Effector memory CD8-positive, alpha-beta T cell (primary cell): ENCODE measurements at regions not wholly inside any gene's neighbourhood (a gene's known extent, or its start where the extent isn't known, plus 50 kb on each side); places are given as distances from the start of the nearest gene placed in this dataset.

ENCODE experiments used
- ATAC-seq: fragments of 150-1000 bp; cut with Tn5 transposase; replicated peaks from 2 replicates; pipeline ENCODE4 v1.10.0; 2021; ENCODE audit warnings: mild to moderate bottlenecking, moderate library complexity
- DNase-seq, 3 experiments: peaks; one replicate each; pipeline ENCODE4 v3.0.0; 2021
- H3K27ac Mint-ChIP-seq, 2 donors: one replicate each; pipeline ENCODE4 v1.8.0; 2022; ENCODE audit warnings: mild to moderate bottlenecking in 2 of 2, mixed read lengths in 2 of 2, moderate library complexity in 2 of 2
- H3K27me3 Mint-ChIP-seq, 2 donors: one replicate each; pipeline ENCODE4 v1.8.0; 2022; ENCODE audit warnings: mixed read lengths in 2 of 2
- H3K36me3 Mint-ChIP-seq: one replicate; pipeline ENCODE4 v1.8.0; 2022; ENCODE audit warnings: mild to moderate bottlenecking, moderate library complexity, mixed read lengths; ENCODE audit not compliant: insufficient read depth
- H3K4me1 Mint-ChIP-seq, 2 donors: one replicate each; pipeline ENCODE4 v1.8.0; 2022; ENCODE audit warnings: low read depth in 2 of 2, mixed read lengths in 2 of 2
- H3K4me3 Mint-ChIP-seq, 2 donors: one replicate each; pipeline ENCODE4 v1.8.0; 2022; ENCODE audit warnings: mild to moderate bottlenecking in 2 of 2, mixed read lengths in 2 of 2, moderate library complexity in 2 of 2
- H3K9me3 Mint-ChIP-seq, 2 donors: one replicate each; pipeline ENCODE4 v1.8.0; 2022; ENCODE audit warnings: mixed read lengths in 2 of 2

DNA sequence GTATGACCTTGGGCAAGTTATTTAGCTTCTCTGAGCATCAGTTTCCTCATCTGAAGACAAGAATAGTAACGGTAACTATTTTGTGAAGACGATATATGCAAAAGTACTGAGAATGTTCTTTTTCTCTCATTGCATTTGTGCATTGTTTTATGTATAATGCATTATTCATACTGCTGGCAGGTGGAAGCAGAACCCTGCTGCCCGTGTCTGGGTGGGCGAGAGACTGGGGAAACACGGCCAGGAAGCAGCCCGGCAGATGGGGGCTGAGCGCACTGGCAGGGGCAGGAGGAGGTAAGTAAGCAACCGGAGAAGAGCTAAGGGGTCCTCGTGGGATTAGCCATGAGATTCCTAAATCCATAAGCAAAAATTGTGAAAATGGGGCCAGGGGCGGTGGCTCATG is 115.8 kb upstream of the MED13L start:
- Mint-ChIP-seq H3K36me3 (no peaks in the 10 kb centered on the region), H3K9me3 (peaks cover 0 to under 1% of the 10 kb centered on the region in 2 donors), H3K27me3 (peaks cover 24 to 34% of the 10 kb centered on the region in 2 donors), H3K4me1 (peaks cover 0 to 3% of the 10 kb centered on the region in 2 donors), H3K4me3 (no peak overlapping the region), H3K27ac (no peak overlapping the region)
- ATAC-seq (no peak), DNase-seq (no peak)

DNA sequence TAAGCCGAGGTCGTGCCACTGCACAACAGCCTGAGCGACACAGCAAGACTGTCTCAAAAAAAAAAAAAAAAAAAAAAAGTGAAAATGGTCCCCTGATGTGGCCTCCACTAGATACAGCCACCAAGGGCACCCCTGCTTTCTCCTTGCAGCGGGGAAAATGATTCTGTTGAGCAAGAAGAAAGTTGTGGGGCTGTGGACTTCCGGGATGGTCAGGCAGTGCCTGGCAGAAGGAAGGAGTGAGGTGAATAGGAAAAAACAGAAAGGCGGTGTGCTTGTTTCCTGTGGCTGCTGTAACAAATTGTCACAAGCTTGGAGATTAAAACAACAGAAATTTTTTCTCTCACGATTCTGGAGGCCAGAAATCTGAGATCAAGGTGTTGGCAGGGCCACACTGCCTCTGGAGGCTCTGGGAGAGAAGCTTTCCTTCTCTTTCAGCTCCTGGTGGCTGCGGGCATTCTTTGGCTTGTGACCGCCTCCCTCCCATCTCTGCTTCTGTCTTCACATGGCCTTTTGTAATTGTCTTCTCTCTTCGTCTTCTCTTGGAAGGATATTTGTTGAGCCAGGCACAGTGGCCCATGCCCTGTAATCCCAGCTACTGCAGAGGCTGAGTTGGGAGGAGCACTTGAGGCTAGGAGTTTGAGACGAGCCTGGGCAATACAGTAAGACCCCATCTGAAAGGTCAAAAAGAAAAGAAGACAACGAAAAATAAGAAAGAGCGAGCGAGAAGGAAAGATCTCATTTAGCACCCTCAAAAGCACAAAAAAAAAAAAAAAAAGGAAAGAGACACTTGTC is 116.6 kb upstream of the MED13L start:
- Mint-ChIP-seq H3K27me3 (peaks cover 26 to 35% of the 10 kb centered on the region in 2 donors), H3K4me1 (peaks cover 0 to 3% of the 10 kb centered on the region in 2 donors), H3K27ac (no peak overlapping the region), H3K36me3 (no peaks in the 10 kb centered on the region), H3K9me3 (peaks cover 0 to 6% of the 10 kb centered on the region in 2 donors), H3K4me3 (no peak overlapping the region)
- DNase-seq (no peak), ATAC-seq (no peak)

DNA sequence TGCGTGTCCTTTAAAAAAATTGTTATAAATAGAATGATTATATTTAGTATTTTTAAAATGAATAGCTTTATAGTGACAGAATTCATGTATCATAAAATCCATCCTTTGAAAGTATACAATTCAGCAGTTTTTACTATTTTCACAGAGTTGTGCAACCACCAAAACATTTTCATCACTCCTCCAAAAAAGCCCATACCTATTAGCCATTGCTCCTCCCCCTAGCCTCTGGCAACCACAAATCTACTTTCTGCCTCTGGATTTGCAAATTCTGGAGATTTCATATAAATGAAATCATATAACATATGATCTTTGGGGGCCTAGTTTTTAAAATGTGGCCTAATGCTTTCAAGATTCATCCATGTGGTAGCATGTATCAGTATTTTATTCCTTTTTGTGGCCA is 117.9 kb upstream of the MED13L start:
- ATAC-seq (no peak), DNase-seq (no peak)
- Mint-ChIP-seq H3K9me3 (peaks cover 0 to 6% of the 10 kb centered on the region in 2 donors), H3K27ac (no peak overlapping the region), H3K4me1 (peaks cover 0 to 3% of the 10 kb centered on the region in 2 donors), H3K4me3 (no peak overlapping the region), H3K27me3 (peaks cover 23 to 35% of the 10 kb centered on the region in 2 donors), H3K36me3 (no peaks in the 10 kb centered on the region)

- no peak overlapping the region for H3K27ac Mint-ChIP-seq
- H3K4me3 Mint-ChIP-seq = no peak overlapping the region
- H3K4me1 Mint-ChIP-seq = peaks cover 0 to 3% of the 10 kb centered on the region in 2 donors
- DNase-seq = no peak
- H3K9me3 Mint-ChIP-seq = peaks cover 0 to 9% of the 10 kb centered on the region in 2 donors
- no peaks in the 10 kb centered on the region for H3K36me3 Mint-ChIP-seq
- H3K27me3 Mint-ChIP-seq = peaks cover 31 to 47% of the 10 kb centered on the region in 2 donors
- ATAC-seq = no peak
Measured at GRCh38 chr12:116397148-116397547, 119.7 kb upstream of the MED13L start.

GRCh38 chr12:116398193-116398592 is 120.7 kb upstream of the MED13L start:
- H3K4me1 Mint-ChIP-seq = peaks cover 0 to 2% of the 10 kb centered on the region in 2 donors

DNA sequence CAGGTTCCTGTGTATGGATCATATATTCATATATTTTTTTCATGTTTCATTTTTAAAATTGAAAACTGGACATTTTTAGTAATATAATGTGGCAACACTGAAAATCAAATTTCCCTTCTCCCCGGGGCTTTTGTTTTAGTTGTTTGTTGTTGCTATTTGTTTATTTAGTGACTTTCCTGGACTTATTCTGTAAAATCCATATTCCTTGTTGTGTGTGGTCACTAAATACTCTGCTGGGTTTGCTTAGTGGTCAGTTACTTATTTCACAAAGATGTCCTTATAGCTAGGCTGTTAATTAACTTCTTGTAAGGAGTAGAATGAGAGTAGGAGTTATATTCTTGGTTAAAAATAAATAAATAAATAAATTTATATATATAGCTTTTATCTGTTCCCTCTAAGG is 121.6 kb upstream of the MED13L start:
- H3K27ac Mint-ChIP-seq = no peak overlapping the region
- no peaks in the 10 kb centered on the region for H3K4me1 Mint-ChIP-seq
- DNase-seq = no peak
- H3K36me3 Mint-ChIP-seq = no peaks in the 10 kb centered on the region
- peaks cover 0 to 9% of the 10 kb centered on the region in 2 donors for H3K9me3 Mint-ChIP-seq
- peaks cover 31 to 47% of the 10 kb centered on the region in 2 donors for H3K27me3 Mint-ChIP-seq
- no peak for ATAC-seq
- no peak overlapping the region for H3K4me3 Mint-ChIP-seq

More at GRCh38 chr12:116398193-116398592, 120.7 kb upstream of the MED13L start:
- Mint-ChIP-seq H3K36me3 (no peaks in the 10 kb centered on the region), H3K27me3 (peaks cover 33 to 47% of the 10 kb centered on the region in 2 donors), H3K9me3 (peaks cover 0 to 9% of the 10 kb centered on the region in 2 donors), H3K4me3 (no peak overlapping the region), H3K27ac (no peak overlapping the region)
- ATAC-seq (no peak), DNase-seq (no peak)

GRCh38 chr12:116400636-116401372 is 123.3 kb upstream of the MED13L start:
- Mint-ChIP-seq H3K4me3 (no peak overlapping the region), H3K27ac (no peak overlapping the region), H3K27me3 (peaks cover 31 to 47% of the 10 kb centered on the region in 2 donors), H3K4me1 (no peaks in the 10 kb centered on the region), H3K9me3 (peaks cover 0 to 9% of the 10 kb centered on the region in 2 donors), H3K36me3 (no peaks in the 10 kb centered on the region)
- no peak for ATAC-seq
- no peak for DNase-seq

- H3K27ac Mint-ChIP-seq = no peak overlapping the region
- H3K4me3 Mint-ChIP-seq = no peak overlapping the region
- H3K36me3 Mint-ChIP-seq = no peaks in the 10 kb centered on the region
- DNase-seq (no peak), ATAC-seq (no peak)
- H3K27me3 Mint-ChIP-seq = peaks cover 31 to 47% of the 10 kb centered on the region in 2 donors
- H3K4me1 Mint-ChIP-seq = no peaks in the 10 kb centered on the region
- peaks cover 0 to 9% of the 10 kb centered on the region in 2 donors for H3K9me3 Mint-ChIP-seq
Measured at GRCh38 chr12:116401565-116401964, 124.1 kb upstream of the MED13L start.

GRCh38 chr12:116402163-116402939 is 124.9 kb upstream of the MED13L start:
- DNase-seq (no peak), ATAC-seq (no peak)
- Mint-ChIP-seq H3K4me1 (no peaks in the 10 kb centered on the region), H3K27me3 (peaks cover 29 to 46% of the 10 kb centered on the region in 2 donors), H3K9me3 (peaks cover 0 to 9% of the 10 kb centered on the region in 2 donors), H3K36me3 (no peaks in the 10 kb centered on the region), H3K4me3 (no peak overlapping the region), H3K27ac (no peak overlapping the region)

DNA sequence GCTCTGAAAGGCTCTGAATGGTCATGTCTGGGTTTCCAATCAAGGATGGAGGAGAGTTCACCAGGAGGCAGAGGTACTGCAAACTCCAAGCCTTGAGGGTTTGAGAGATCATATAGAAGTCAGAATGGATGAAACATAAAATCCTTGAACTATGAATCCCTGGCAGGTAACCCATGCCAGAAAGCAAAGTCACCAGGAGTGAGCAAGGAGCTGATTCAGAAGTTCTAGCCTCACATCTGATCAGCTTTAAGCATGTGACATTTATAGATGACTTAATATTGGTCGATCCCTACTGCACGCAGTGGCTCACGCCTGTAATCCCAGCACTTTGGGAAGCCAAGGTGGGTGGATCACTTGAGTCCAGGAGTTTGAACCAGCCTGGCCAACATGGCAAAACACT is 126.1 kb upstream of the MED13L start:
- DNase-seq = no peak
- Mint-ChIP-seq H3K36me3 (no peaks in the 10 kb centered on the region), H3K4me3 (no peak overlapping the region), H3K4me1 (no peaks in the 10 kb centered on the region), H3K27ac (no peak overlapping the region), H3K9me3 (peaks cover 0 to 5% of the 10 kb centered on the region in 2 donors), H3K27me3 (peaks cover 17 to 34% of the 10 kb centered on the region in 2 donors)
- no peak for ATAC-seq

GRCh38 chr12:116404247-116404646 is 126.8 kb upstream of the MED13L start:
- Mint-ChIP-seq H3K4me1 (no peaks in the 10 kb centered on the region), H3K9me3 (peaks cover 0 to 4% of the 10 kb centered on the region in 2 donors), H3K4me3 (no peak overlapping the region), H3K36me3 (no peaks in the 10 kb centered on the region), H3K27ac (no peak overlapping the region), H3K27me3 (peaks cover 14 to 27% of the 10 kb centered on the region in 2 donors)
- DNase-seq = no peak
- no peak for ATAC-seq

DNA sequence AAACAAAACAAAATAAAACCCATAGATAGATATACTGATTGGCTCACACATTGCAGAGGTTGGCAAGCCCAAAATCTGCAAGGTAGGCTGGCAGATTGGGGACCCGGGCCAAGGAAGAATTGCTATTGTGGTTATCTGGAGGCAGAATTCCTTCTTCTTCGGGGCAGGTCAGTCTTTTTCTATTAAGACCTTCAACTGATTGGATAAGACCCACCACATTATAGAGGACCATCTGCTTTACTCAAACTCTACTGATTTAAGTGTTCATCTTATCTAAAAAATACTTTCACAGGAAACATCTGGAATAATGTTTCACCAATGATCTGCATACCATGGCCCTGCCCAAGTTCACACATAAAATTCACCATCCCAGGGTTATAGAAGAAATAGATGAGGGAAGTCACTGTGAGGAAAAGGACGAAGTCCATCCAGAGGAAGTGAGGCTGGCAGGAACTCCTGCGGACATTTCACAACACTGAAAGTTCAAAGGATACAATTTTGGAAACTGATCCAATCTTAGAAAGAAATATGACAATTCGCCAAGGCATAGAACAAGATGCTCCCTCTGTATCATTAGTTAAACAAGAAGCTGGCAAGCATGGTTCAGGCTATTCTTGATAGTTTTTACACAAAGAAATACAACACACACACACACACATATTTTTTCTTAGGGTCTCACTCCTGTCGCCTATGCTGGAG is 127.6 kb upstream of the MED13L start:
- ATAC-seq (no peak), DNase-seq (no peak)
- Mint-ChIP-seq H3K36me3 (no peaks in the 10 kb centered on the region), H3K4me1 (no peaks in the 10 kb centered on the region), H3K27me3 (peaks cover 14 to 18% of the 10 kb centered on the region in 2 donors), H3K9me3 (peaks cover 0 to 4% of the 10 kb centered on the region in 2 donors), H3K27ac (no peak overlapping the region), H3K4me3 (no peak overlapping the region)

DNA sequence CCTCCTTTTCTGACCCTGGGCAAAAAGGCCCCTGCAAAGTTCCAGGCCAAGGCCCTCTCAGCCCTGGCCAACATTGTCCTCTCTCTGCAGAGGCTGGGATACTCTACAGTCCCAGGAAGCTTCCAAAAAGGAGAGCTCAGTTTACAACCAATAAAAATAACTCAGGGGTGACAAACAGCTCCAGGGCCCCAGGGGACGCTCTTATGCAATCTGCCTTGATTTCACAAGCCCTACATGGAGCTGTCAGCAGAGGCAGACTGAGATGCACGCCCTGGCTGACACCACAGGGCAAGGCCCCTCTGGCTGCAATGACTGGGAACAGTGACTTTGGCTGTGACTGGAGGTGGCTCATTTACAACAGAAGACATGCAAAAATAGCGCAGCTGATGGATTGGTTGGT is 129.0 kb upstream of the MED13L start:
- ATAC-seq (no peak), DNase-seq (no peak)
- no peak overlapping the region for H3K27ac Mint-ChIP-seq
- no peaks in the 10 kb centered on the region for H3K4me1 Mint-ChIP-seq
- H3K4me3 Mint-ChIP-seq = no peak overlapping the region
- H3K27me3 Mint-ChIP-seq = peaks cover 4% of the 10 kb centered on the region in 2 donors
- H3K36me3 Mint-ChIP-seq = peaks cover 2% of the 10 kb centered on the region
- H3K9me3 Mint-ChIP-seq = no peaks in the 10 kb centered on the region
